ENCODE measurements at regions not wholly inside any gene's neighbourhood (a gene's known extent, or its start where the extent isn't known, plus 50 kb on each side); places are given as distances from the start of the nearest gene placed in this dataset.

- Histone ChIP-seq H3K4me1 (ENCODE audit: control insufficient read depth, low read depth, low read length) (no peaks in the 10 kb centered on the region), H3K9me3 (ENCODE audit: control insufficient read depth, low read depth, low read length) (no peaks in the 10 kb centered on the region), H3K36me3 (ENCODE audit: control insufficient read depth, low read depth, low read length) (no peaks in the 10 kb centered on the region), H3K9ac (ENCODE audit: low read length) (no peak overlapping the region), H3K27me3 (ENCODE audit: control insufficient read depth, insufficient read depth, low read length) (no peaks in the 10 kb centered on the region), H3K27ac (ENCODE audit: low read length) (no peak overlapping the region), H3K4me3 (ENCODE audit: low read length) (no peak overlapping the region)
Measured at GRCh38 chr13:65623148-65623547, 1607.0 kb downstream of the PCDH9 start.

- Histone ChIP-seq H3K9ac (ENCODE audit: low read length) (no peak overlapping the region), H3K27me3 (ENCODE audit: control insufficient read depth, insufficient read depth, low read length) (no peaks in the 10 kb centered on the region), H3K36me3 (ENCODE audit: control insufficient read depth, low read depth, low read length) (no peaks in the 10 kb centered on the region), H3K27ac (ENCODE audit: low read length) (no peak overlapping the region), H3K4me3 (ENCODE audit: low read length) (no peak overlapping the region), H3K9me3 (ENCODE audit: control insufficient read depth, low read depth, low read length) (no peaks in the 10 kb centered on the region), H3K4me1 (ENCODE audit: control insufficient read depth, low read depth, low read length) (no peaks in the 10 kb centered on the region)
Measured at GRCh38 chr13:65615506-65615905, 1614.6 kb downstream of the PCDH9 start.

GRCh38 chr13:65613004-65613403, 1617.1 kb downstream of the PCDH9 start:
- Histone ChIP-seq H3K4me1 (ENCODE audit: control insufficient read depth, low read depth, low read length) (no peaks in the 10 kb centered on the region), H3K9me3 (ENCODE audit: control insufficient read depth, low read depth, low read length) (no peaks in the 10 kb centered on the region), H3K36me3 (ENCODE audit: control insufficient read depth, low read depth, low read length) (no peaks in the 10 kb centered on the region), H3K9ac (ENCODE audit: low read length) (no peak overlapping the region), H3K27me3 (ENCODE audit: control insufficient read depth, insufficient read depth, low read length) (no peaks in the 10 kb centered on the region), H3K27ac (ENCODE audit: low read length) (no peak overlapping the region), H3K4me3 (ENCODE audit: low read length) (no peak overlapping the region)

- no peaks in the 10 kb centered on the region for H3K36me3 ChIP-seq (ENCODE audit: control insufficient read depth, low read depth, low read length)
- no peak overlapping the region for H3K9ac ChIP-seq (ENCODE audit: low read length)
- no peak overlapping the region for H3K4me3 ChIP-seq (ENCODE audit: low read length)
- no peaks in the 10 kb centered on the region for H3K27me3 ChIP-seq (ENCODE audit: control insufficient read depth, insufficient read depth, low read length)
- H3K27ac ChIP-seq (ENCODE audit: low read length) = no peak overlapping the region
- no peaks in the 10 kb centered on the region for H3K4me1 ChIP-seq (ENCODE audit: control insufficient read depth, low read depth, low read length)
- no peaks in the 10 kb centered on the region for H3K9me3 ChIP-seq (ENCODE audit: control insufficient read depth, low read depth, low read length)
Measured at GRCh38 chr13:65609350-65609749, 1620.8 kb downstream of the PCDH9 start.

GRCh38 chr13:65606622-65607021, 1623.5 kb downstream of the PCDH9 start:
- H3K4me1 ChIP-seq (ENCODE audit: control insufficient read depth, low read depth, low read length) = no peaks in the 10 kb centered on the region
- no peak overlapping the region for H3K27ac ChIP-seq (ENCODE audit: low read length)
- H3K27me3 ChIP-seq (ENCODE audit: control insufficient read depth, insufficient read depth, low read length) = no peaks in the 10 kb centered on the region
- H3K9me3 ChIP-seq (ENCODE audit: control insufficient read depth, low read depth, low read length) = no peaks in the 10 kb centered on the region
- H3K36me3 ChIP-seq (ENCODE audit: control insufficient read depth, low read depth, low read length) = no peaks in the 10 kb centered on the region
- H3K9ac ChIP-seq (ENCODE audit: low read length) = no peak overlapping the region
- H3K4me3 ChIP-seq (ENCODE audit: low read length) = no peak overlapping the region

GRCh38 chr13:65605396-65605795, 1624.7 kb downstream of the PCDH9 start:
- Histone ChIP-seq H3K36me3 (ENCODE audit: control insufficient read depth, low read depth, low read length) (no peaks in the 10 kb centered on the region), H3K4me1 (ENCODE audit: control insufficient read depth, low read depth, low read length) (no peaks in the 10 kb centered on the region), H3K27me3 (ENCODE audit: control insufficient read depth, insufficient read depth, low read length) (no peaks in the 10 kb centered on the region), H3K9me3 (ENCODE audit: control insufficient read depth, low read depth, low read length) (no peaks in the 10 kb centered on the region), H3K9ac (ENCODE audit: low read length) (no peak overlapping the region), H3K27ac (ENCODE audit: low read length) (no peak overlapping the region), H3K4me3 (ENCODE audit: low read length) (no peak overlapping the region)

GRCh38 chr13:65603160-65603559, 1627.0 kb downstream of the PCDH9 start:
- H3K36me3 ChIP-seq (ENCODE audit: control insufficient read depth, low read depth, low read length) = no peaks in the 10 kb centered on the region
- no peaks in the 10 kb centered on the region for H3K27me3 ChIP-seq (ENCODE audit: control insufficient read depth, insufficient read depth, low read length)
- no peaks in the 10 kb centered on the region for H3K4me1 ChIP-seq (ENCODE audit: control insufficient read depth, low read depth, low read length)
- H3K27ac ChIP-seq (ENCODE audit: low read length) = no peak overlapping the region
- H3K9me3 ChIP-seq (ENCODE audit: control insufficient read depth, low read depth, low read length) = no peaks in the 10 kb centered on the region
- no peak overlapping the region for H3K9ac ChIP-seq (ENCODE audit: low read length)
- no peak overlapping the region for H3K4me3 ChIP-seq (ENCODE audit: low read length)

- H3K4me3 ChIP-seq (ENCODE audit: low read length) = no peak overlapping the region
- no peaks in the 10 kb centered on the region for H3K36me3 ChIP-seq (ENCODE audit: control insufficient read depth, low read depth, low read length)
- H3K9ac ChIP-seq (ENCODE audit: low read length) = no peak overlapping the region
- no peaks in the 10 kb centered on the region for H3K4me1 ChIP-seq (ENCODE audit: control insufficient read depth, low read depth, low read length)
- no peaks in the 10 kb centered on the region for H3K9me3 ChIP-seq (ENCODE audit: control insufficient read depth, low read depth, low read length)
- H3K27ac ChIP-seq (ENCODE audit: low read length) = no peak overlapping the region
- H3K27me3 ChIP-seq (ENCODE audit: control insufficient read depth, insufficient read depth, low read length) = no peaks in the 10 kb centered on the region
Measured at GRCh38 chr13:65601855-65602254, 1628.3 kb downstream of the PCDH9 start.

GRCh38 chr13:65600702-65601101, 1629.4 kb downstream of the PCDH9 start:
- no peaks in the 10 kb centered on the region for H3K27me3 ChIP-seq (ENCODE audit: control insufficient read depth, insufficient read depth, low read length)
- no peaks in the 10 kb centered on the region for H3K4me1 ChIP-seq (ENCODE audit: control insufficient read depth, low read depth, low read length)
- no peak overlapping the region for H3K4me3 ChIP-seq (ENCODE audit: low read length)
- H3K36me3 ChIP-seq (ENCODE audit: control insufficient read depth, low read depth, low read length) = no peaks in the 10 kb centered on the region
- no peak overlapping the region for H3K9ac ChIP-seq (ENCODE audit: low read length)
- no peak overlapping the region for H3K27ac ChIP-seq (ENCODE audit: low read length)
- no peaks in the 10 kb centered on the region for H3K9me3 ChIP-seq (ENCODE audit: control insufficient read depth, low read depth, low read length)

- Histone ChIP-seq H3K4me1 (ENCODE audit: control insufficient read depth, low read depth, low read length) (no peaks in the 10 kb centered on the region), H3K27me3 (ENCODE audit: control insufficient read depth, insufficient read depth, low read length) (no peaks in the 10 kb centered on the region), H3K9me3 (ENCODE audit: control insufficient read depth, low read depth, low read length) (no peaks in the 10 kb centered on the region), H3K36me3 (ENCODE audit: control insufficient read depth, low read depth, low read length) (no peaks in the 10 kb centered on the region), H3K9ac (ENCODE audit: low read length) (no peak overlapping the region), H3K4me3 (ENCODE audit: low read length) (no peak overlapping the region), H3K27ac (ENCODE audit: low read length) (no peak overlapping the region)
Measured at GRCh38 chr13:65597839-65598818, 1632.0 kb downstream of the PCDH9 start.

- no peaks in the 10 kb centered on the region for H3K9me3 ChIP-seq (ENCODE audit: control insufficient read depth, low read depth, low read length)
- H3K36me3 ChIP-seq (ENCODE audit: control insufficient read depth, low read depth, low read length) = no peaks in the 10 kb centered on the region
- no peaks in the 10 kb centered on the region for H3K27me3 ChIP-seq (ENCODE audit: control insufficient read depth, insufficient read depth, low read length)
- no peak overlapping the region for H3K27ac ChIP-seq (ENCODE audit: low read length)
- no peak overlapping the region for H3K9ac ChIP-seq (ENCODE audit: low read length)
- no peak overlapping the region for H3K4me3 ChIP-seq (ENCODE audit: low read length)
- no peaks in the 10 kb centered on the region for H3K4me1 ChIP-seq (ENCODE audit: control insufficient read depth, low read depth, low read length)
Measured at GRCh38 chr13:65595916-65596315, 1634.2 kb downstream of the PCDH9 start.

GRCh38 chr13:65594298-65594781, 1635.8 kb downstream of the PCDH9 start:
- Histone ChIP-seq H3K36me3 (ENCODE audit: control insufficient read depth, low read depth, low read length) (no peaks in the 10 kb centered on the region), H3K4me1 (ENCODE audit: control insufficient read depth, low read depth, low read length) (no peaks in the 10 kb centered on the region), H3K4me3 (ENCODE audit: low read length) (no peak overlapping the region), H3K9me3 (ENCODE audit: control insufficient read depth, low read depth, low read length) (no peaks in the 10 kb centered on the region), H3K27me3 (ENCODE audit: control insufficient read depth, insufficient read depth, low read length) (no peaks in the 10 kb centered on the region), H3K9ac (ENCODE audit: low read length) (no peak overlapping the region), H3K27ac (ENCODE audit: low read length) (no peak overlapping the region)
